HepG2 (cell line): ENCODE measurements at regions not wholly inside any gene's neighbourhood (a gene's known extent, or its start where the extent isn't known, plus 50 kb on each side); places are given as distances from the start of the nearest gene placed in this dataset.
A peak's percentile ranks its signal among the peaks of the same experiment; 100 is the strongest.

ENCODE experiments used
- ATAC-seq: fragments of 200-7000 bp; cut with Tn5 transposase; 3 replicates; pipeline ENCODE4 v1.9.1; 2020; ENCODE audit warnings: mild to moderate bottlenecking, moderate library complexity
- BruUV-seq: library from RNA; stranded (reverse); fragments of 400-500 nt; replicated peaks from 2 replicates; lab custom pipeline; 2021; lab: Mats Ljungman, UMichigan
- CTCF ChIA-PET: fragments of 300-600 bp; formaldehyde crosslinking; extraction: SDS; loops from one replicate; lab custom pipeline; 2021; ENCODE audit warnings: low total read pairs, inconsistent platforms, low intra/inter-chr PET ratio; lab: Yijun Ruan, JAX
- POLR2A ChIA-PET: fragments of 350-600 bp; sonication (Branson Sonifier 250); formaldehyde crosslinking; loops from one replicate; lab custom pipeline; 2020; ENCODE audit warnings: antibody characterized with exemption, inconsistent platforms; lab: Yijun Ruan, JAX
- DNase-seq: peaks from one replicate; pipeline ENCODE4 v3.0.0-alpha.2; 2015; ENCODE audit warnings: low spot score
- FAIRE-seq: peaks from 3 replicates; lab custom pipeline; 2011; peaks lifted over from hg19 to GRCh38; lab: Jason Lieb, UNC
- H2AFZ ChIP-seq: one replicate; pipeline ENCODE4 v1.6.1; 2011; ENCODE audit warnings: low read length, inconsistent platforms
- H3K27ac ChIP-seq: fragments of 300-600 bp; 3 replicates; pipeline ENCODE4 v1.8.0; 2011; ENCODE audit warnings: mixed run types, mild to moderate bottlenecking, mixed read lengths, low read length, inconsistent platforms; ENCODE audit not compliant: insufficient read depth; ENCODE audit errors: extremely low read length
- H3K27me3 ChIP-seq, 2 experiments: fragments of 200-600 bp in 1 of 2; 2 replicates in 1 of 2; 3 replicates in 1 of 2; pipeline versions ENCODE4 v1.6.0 to v1.8.0; 2011; ENCODE audit warnings: low read length in 2 of 2, mild to moderate bottlenecking in 2 of 2, moderate library complexity in 2 of 2, inconsistent platforms in 1 of 2; ENCODE audit not compliant: insufficient read depth in 2 of 2, control insufficient read depth in 1 of 2
- H3K36me3 ChIP-seq, 2 experiments: fragments of 200-600 bp in 1 of 2; replicated peaks in 1 of 2; 2 replicates in 1 of 2; 3 replicates in 1 of 2; pipeline versions ENCODE4 v1.5.1 to v1.8.0; 2011; ENCODE audit warnings: low read length in 2 of 2, inconsistent platforms in 1 of 2; ENCODE audit not compliant: insufficient read depth in 2 of 2, control insufficient read depth in 1 of 2
- H3K4me1 ChIP-seq: 2 replicates; pipeline ENCODE4 v1.5.1; 2012; ENCODE audit warnings: low read length, inconsistent platforms; ENCODE audit not compliant: insufficient read depth
- H3K4me2 ChIP-seq: 2 replicates; pipeline ENCODE4 v1.6.0; 2011; ENCODE audit warnings: low read depth, low read length, inconsistent platforms
- H3K4me3 ChIP-seq, 3 experiments: fragments of 200-600 bp in 1 of 3; sonication (generic), shearing (Covaris generic) in 1 of 3; replicated peaks in 1 of 3; 2 replicates each; pipeline ENCODE4 v1.5.1; 2011 to 2016; ENCODE audit warnings: low read length in 3 of 3, inconsistent platforms in 2 of 3, low read depth in 2 of 3, mild to moderate bottlenecking in 2 of 3, control low read depth in 1 of 3, mixed read lengths in 1 of 3; ENCODE audit not compliant: insufficient read depth in 1 of 3
- H3K79me2 ChIP-seq: one replicate; pipeline ENCODE4 v1.6.1; 2011; ENCODE audit warnings: low read length, inconsistent platforms; ENCODE audit not compliant: insufficient read depth
- H3K9ac ChIP-seq: 2 replicates; pipeline ENCODE4 v1.6.0; 2011; ENCODE audit warnings: mild to moderate bottlenecking, low read depth, low read length, inconsistent platforms; ENCODE audit not compliant: insufficient read depth
- H3K9me3 ChIP-seq: 2 replicates; pipeline ENCODE4 v1.5.1; 2012; ENCODE audit warnings: mild to moderate bottlenecking, low read length
- H4K20me1 ChIP-seq: 2 replicates; pipeline ENCODE4 v1.6.0; 2011; ENCODE audit warnings: inconsistent platforms, mild to moderate bottlenecking, low read length, moderate library complexity; ENCODE audit not compliant: insufficient read depth
- ISX ChIP-seq: sonication (generic); formaldehyde crosslinking; conservative IDR thresholded peaks from 2 replicates; pipeline ENCODE4 v1.5.0; 2020; ENCODE audit warnings: missing genetic modification reagents
- MIER2 ChIP-seq: IDR thresholded peaks from 2 replicates; pipeline ENCODE4 v1.6.1; 2016; ENCODE audit warnings: missing biosample characterization, missing genetic modification reagents
- REST ChIP-seq, 2 experiments: IDR thresholded peaks; 2 replicates each; pipeline ENCODE4 v1.6.1; 2011 to 2012; ENCODE audit warnings: low read length in 2 of 2, borderline replicate concordance in 1 of 2, low read depth in 1 of 2, mild to moderate bottlenecking in 1 of 2, moderate library complexity in 1 of 2
- RFX3 ChIP-seq: IDR thresholded peaks from 2 replicates; pipeline ENCODE4 v1.6.1; 2016; ENCODE audit warnings: missing biosample characterization, missing genetic modification reagents
- RORA ChIP-seq: sonication (generic); formaldehyde crosslinking; IDR thresholded peaks from 2 replicates; pipeline ENCODE4 v1.5.0; 2020; ENCODE audit warnings: mild to moderate bottlenecking, missing genetic modification reagents, moderate library complexity
- SETDB1 ChIP-seq: sonication (generic); formaldehyde crosslinking; IDR thresholded peaks from 2 replicates; pipeline ENCODE4 v1.5.1; 2020; ENCODE audit warnings: missing genetic modification reagents, mild to moderate bottlenecking, borderline replicate concordance
- ZBTB44 ChIP-seq: sonication (generic); formaldehyde crosslinking; IDR thresholded peaks from 2 replicates; pipeline ENCODE4 v1.4.0; 2020; ENCODE audit warnings: missing genetic modification reagents
- ZNF10 ChIP-seq: sonication (generic); formaldehyde crosslinking; IDR thresholded peaks from 2 replicates; pipeline ENCODE4 v1.4.0; 2020; ENCODE audit warnings: mild to moderate bottlenecking, low read depth, missing genetic modification reagents, borderline replicate concordance
- ZSCAN29 ChIP-seq: sonication (generic); formaldehyde crosslinking; conservative IDR thresholded peaks from 2 replicates; pipeline ENCODE4 v1.4.0; 2020; ENCODE audit warnings: mild to moderate bottlenecking, missing genetic modification reagents
- WGBS: methylation state at CpG from one replicate; pipeline ENCODE4 v1.1.6; 2017; ENCODE audit warnings: low lambda C conversion rate; 5-methylcytosine and 5-hydroxymethylcytosine counted together
- in situ Hi-C: cut with HindIII; loops from 2 replicates; pipeline ENCODE4 v1.10.0; 2017; ENCODE audit warnings: low pct_unique_long_range_greater_than_20kb; ENCODE audit not compliant: extremely low pct_ligation_motif_present
- intact Hi-C: fragments of 100-400 bp; cut with micrococcal nuclease; formaldehyde crosslinking; loops from one replicate; pipeline ENCODE4 v1.10.0; 2022; ENCODE audit not compliant: unreplicated experiment
- TF ChIP-seq, protein P1 (sequence below): sonication (generic); formaldehyde crosslinking; IDR thresholded peaks from 2 replicates; pipeline ENCODE4 v1.8.0; 2022; ENCODE audit warnings: missing genetic modification reagents, mild to moderate bottlenecking, moderate library complexity, borderline replicate concordance

GRCh38 chr3:135740751-135741150 lies 224.8 kb upstream of the PPP2R3A start (continued):
- no peak for TF ChIP-seq RORA (CRISPR knock-in tag)
- no peak for TF ChIP-seq ZBTB44 (CRISPR knock-in tag)

DNA sequence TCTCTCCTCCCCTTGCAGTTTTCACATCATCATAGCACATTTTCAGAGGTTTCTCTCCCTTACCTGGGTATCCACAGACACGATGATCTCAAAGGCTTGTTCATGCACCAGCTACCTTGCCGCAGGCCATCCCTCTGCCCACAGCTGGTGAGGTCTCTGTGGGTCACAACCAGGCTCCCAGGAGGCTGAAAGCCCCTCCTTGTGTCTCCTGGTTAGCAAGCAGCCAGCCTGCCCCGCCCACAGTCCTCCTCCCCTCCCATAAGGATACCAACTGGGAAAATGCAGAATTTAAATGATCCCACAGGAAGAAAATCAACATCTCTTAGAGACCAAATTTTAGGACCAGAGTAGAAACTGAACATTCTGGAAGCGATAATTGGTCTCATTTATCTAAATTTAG lies 213.5 kb upstream of the PPP2R3A start:
- ATAC-seq (no peak), DNase-seq (no peak), FAIRE-seq (no peak)
- Histone ChIP-seq H3K27ac (no peak overlapping the region), H3K9ac (no peak overlapping the region), H3K4me1 (no peaks in the 10 kb centered on the region), H3K4me2 (no peak overlapping the region), H3K36me3 (no peaks in the 10 kb centered on the region), H3K4me3 (no peak overlapping the region), H3K9me3 (no peaks in the 10 kb centered on the region), H3K27me3 (0 out of 5 replicates have a peak, but pooled peaks cover 0 to 1% of the 10 kb centered on the region in 2 experiments), H4K20me1 (no peaks in the 10 kb centered on the region), H3K79me2 (no peaks in the 10 kb centered on the region), H2AFZ (no peak overlapping the region)
- ChIA-PET POLR2A (no interaction called here), CTCF (no interaction called here)
- 6% methylated on average over 4 of the region's 4 CpGs for WGBS
- intact Hi-C loops (no loop called here), in situ Hi-C loops (no loop called here)
- TF ChIP-seq RFX3: no peak
- BruUV-seq: no TSS peak

GRCh38 chr3:135752851-135753250 lies 212.7 kb upstream of the PPP2R3A start:
- Histone ChIP-seq H4K20me1 (no peaks in the 10 kb centered on the region), H3K4me3 (no peak overlapping the region), H3K9me3 (no peaks in the 10 kb centered on the region), H3K9ac (no peak overlapping the region), H3K36me3 (no peaks in the 10 kb centered on the region), H2AFZ (no peak overlapping the region), H3K4me1 (no peaks in the 10 kb centered on the region), H3K4me2 (no peak overlapping the region), H3K79me2 (no peaks in the 10 kb centered on the region), H3K27ac (no peak overlapping the region), H3K27me3 (0 out of 5 replicates have a peak, but pooled peaks cover 0 to 1% of the 10 kb centered on the region in 2 experiments)
- FAIRE-seq (no peak), ATAC-seq (no peak), DNase-seq (peak; percentile 3)
- in situ Hi-C loops: no loop called here
- WGBS: 5% methylated on average over 2 of the region's 2 CpGs
- ChIA-PET POLR2A (no interaction called here), CTCF (no interaction called here)
- no TSS peak for BruUV-seq
- intact Hi-C loops: no loop called here
- TF ChIP-seq ZNF10: no peak
- TF ChIP-seq ISX (CRISPR knock-in tag): no peak
- TF ChIP-seq, protein P1, sequence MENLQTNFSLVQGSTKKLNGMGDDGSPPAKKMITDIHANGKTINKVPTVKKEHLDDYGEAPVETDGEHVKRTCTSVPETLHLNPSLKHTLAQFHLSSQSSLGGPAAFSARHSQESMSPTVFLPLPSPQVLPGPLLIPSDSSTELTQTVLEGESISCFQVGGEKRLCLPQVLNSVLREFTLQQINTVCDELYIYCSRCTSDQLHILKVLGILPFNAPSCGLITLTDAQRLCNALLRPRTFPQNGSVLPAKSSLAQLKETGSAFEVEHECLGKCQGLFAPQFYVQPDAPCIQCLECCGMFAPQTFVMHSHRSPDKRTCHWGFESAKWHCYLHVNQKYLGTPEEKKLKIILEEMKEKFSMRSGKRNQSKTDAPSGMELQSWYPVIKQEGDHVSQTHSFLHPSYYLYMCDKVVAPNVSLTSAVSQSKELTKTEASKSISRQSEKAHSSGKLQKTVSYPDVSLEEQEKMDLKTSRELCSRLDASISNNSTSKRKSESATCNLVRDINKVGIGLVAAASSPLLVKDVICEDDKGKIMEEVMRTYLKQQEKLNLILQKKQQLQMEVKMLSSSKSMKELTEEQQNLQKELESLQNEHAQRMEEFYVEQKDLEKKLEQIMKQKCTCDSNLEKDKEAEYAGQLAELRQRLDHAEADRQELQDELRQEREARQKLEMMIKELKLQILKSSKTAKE: no peak
- TF ChIP-seq ZSCAN29 (CRISPR knock-in tag): no peak
- peak; percentile 94 for TF ChIP-seq MIER2 (CRISPR knock-in tag)
- TF ChIP-seq SETDB1 (CRISPR knock-in tag): no peak
- peak; percentile 48 to 92 for TF ChIP-seq REST (IDR thresholded peaks at IDR 0.05; ENCODE audit: borderline replicate concordance in 1 of 2, low read depth in 1 of 2, low read length in 2 of 2)
